DMS79 treated with DMSO at 0.1 percent for 48 hours (cell line): ENCODE measurements at regions not wholly inside any gene's neighbourhood (a gene's known extent, or its start where the extent isn't known, plus 50 kb on each side); places are given as distances from the start of the nearest gene placed in this dataset.

Experiments used
- DNase-seq: peaks from one replicate; lab custom pipeline; 2025; lab: John Stamatoyannopoulos, UW

- DNase-seq: no peak
Measured at GRCh38 chr17:77458202-77459017, 317.6 kb downstream of the SEC14L1 start.

- no peak for DNase-seq
Measured at GRCh38 chr17:77459018-77459755, 318.4 kb downstream of the SEC14L1 start.

DNA sequence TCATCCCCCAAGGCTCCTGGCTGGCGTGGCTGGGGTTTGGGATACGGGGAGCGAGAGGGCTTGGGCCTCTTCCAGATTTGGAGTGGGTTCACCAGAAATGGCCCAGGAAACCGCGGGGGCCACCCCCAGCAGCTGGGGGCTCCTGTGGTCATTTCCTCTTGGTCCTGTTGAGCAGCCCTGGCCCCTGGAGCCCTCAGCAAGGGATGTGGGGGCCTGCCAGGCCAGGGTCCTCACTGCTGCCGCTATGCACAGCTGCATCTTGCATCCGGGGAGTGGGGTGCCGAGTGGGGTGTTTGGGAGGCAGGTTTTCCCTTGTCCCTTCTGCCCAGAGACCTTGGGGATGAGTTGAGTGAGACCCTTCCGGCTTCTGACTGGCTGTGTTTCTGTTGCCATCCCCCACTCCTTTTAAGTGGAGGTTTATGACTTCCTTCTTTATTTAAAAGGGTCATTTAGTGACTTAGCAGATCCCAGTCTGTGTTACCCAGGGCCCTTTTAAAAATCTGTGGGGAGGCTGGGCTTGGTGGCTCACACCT lies 319.8 kb downstream of the SEC14L1 start:
- DNase-seq: no peak

DNA sequence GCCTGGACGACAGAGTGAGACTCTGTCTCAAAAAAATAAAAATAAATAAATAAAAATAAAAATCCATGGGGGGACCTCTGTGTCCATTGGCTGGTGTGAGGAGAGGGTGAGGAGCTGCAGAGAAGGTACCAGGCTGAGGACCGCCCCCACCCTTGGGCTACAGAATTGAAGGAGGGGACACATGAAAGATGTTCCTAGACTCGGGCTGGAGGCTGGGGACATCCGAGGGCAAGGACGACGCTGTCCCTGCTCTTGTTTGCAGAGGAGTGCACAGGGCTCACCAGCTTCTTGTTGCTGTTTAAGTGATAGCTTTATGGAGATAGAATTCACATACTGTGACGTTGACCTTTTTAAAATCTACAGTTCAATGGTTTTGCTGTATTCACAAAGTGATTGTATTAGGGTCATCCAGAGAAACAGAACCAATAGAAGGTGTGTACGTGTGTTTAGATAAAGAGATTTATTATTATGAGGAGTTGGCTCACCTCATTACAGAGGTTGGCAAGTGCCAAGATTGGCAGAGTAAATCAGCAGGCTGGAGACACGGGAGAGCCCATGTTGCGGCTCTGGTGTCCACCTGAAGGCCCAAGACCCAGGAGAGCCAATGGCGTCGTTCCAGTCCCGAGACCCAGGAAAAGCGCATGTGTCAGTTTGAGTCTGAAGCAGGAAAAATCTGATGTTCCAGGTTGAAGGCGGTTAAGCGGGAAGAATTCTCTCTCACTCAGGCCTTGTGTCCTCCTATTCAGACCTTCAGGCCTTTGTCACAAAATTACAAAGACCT lies 320.7 kb downstream of the SEC14L1 start:
- no peak for DNase-seq

DNA sequence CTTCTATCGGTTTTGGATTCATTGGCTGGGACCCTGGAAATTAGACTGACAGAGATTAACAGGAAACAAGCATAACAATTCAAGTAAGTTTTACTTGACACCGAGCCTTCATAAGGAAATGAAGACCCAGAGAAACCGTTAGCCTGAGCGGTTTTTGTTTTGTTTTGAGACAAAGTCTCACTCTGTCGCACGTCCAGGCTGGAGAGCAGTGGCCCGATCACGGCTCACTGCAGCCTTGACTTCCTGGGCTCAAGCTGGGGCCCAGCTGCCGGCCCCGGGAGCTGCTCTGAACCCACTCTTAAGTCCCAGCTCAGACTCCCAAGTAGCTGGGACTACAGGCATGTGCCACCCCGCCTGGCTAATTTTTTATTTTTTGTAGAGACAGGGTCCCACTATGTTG lies 321.3 kb downstream of the SEC14L1 start:
- DNase-seq: no peak

- DNase-seq: no peak
Measured at GRCh38 chr17:77462553-77463497, 322.1 kb downstream of the SEC14L1 start.

DNA sequence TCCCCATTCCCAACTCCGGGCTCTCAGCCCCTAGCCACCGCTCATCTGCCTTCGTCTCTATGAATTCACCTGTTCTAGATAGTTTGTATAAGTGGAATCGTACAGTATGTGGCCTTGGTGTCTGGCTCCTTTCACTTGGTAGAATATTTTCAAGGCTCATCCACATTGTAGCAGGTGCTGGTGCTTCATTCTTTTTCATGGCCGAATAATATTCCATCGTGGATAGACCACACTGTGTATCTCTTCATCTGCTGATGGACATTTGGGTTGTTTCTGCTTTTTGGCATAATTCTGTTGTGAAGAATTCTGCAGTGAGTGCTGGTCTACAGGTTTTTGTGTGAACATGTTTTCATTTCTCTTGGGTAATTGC lies 324.2 kb downstream of the SEC14L1 start:
- no peak for DNase-seq

- no peak for DNase-seq
Measured at GRCh38 chr17:77465358-77466041, 324.7 kb downstream of the SEC14L1 start.

DNA sequence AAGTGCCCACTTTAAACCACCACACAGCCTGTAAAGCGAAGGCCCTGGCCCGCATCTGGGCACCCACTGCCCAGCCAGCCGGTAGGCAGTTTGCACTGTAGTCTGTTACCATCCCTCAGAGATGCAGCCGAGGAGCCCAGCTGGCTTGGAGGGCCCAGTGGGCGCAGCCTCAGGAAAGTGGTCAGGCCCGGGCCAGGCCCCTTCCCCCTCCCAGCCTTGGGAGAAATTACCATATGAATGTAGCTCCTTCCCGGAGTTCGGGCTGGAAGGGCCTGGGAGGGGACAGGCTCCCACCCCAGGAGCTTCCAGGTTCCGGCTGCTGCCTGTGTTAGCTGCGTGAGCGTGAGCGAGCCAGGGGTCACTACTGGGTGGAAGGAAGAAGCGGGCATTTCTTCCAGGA lies 325.4 kb downstream of the SEC14L1 start:
- DNase-seq: no peak

DNA sequence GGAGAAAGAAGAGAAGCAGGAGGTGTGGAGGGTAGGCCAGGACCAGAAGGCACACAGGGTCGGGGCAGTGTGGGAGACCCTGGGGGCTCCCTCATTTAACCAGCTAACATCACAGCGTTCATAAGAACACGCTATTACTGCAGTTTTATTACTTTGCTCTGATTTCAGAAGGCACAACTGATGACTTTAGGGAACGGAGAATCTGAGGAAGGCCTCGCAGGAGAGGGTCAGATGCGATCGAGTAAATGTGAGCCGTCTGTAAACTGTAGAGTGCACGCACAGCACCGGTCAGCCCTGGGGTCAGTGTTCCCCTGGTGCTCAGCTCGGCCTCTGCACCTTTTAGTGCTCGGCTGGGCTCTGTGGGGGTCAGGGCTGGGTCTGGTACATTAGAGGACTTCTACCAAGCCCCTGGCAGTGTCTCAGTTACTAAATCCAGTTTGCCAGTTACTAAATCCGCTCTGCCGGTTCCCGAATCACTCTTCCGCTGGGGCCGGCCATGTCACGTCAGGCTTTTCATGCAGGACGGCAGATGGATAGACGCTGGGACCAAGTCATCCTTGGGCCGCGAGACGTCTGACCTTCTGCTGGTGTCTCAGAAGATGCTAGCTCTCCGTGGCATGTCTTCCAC lies 325.9 kb downstream of the SEC14L1 start:
- no peak for DNase-seq

DNA sequence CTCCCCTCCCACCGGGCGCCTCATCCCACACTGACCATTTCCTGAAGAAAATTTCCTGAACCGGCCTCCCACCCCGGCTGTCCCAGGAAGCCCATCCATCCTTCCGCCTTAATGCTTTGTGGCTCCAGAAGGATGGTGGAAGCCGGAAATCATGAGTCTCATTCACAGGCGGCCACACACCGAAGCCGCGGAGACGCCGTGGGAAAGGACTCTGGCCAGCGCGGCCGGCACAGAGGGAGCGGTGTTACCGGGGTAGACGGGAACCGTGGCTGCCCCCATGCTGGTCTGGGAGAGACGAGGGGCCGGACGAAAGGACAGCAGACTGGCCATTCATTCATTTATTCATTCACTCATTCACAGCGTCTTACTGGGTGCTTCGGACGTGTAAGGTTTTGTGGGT lies 326.8 kb downstream of the SEC14L1 start:
- no peak for DNase-seq

- DNase-seq: no peak
Measured at GRCh38 chr17:77468897-77469296, 328.1 kb downstream of the SEC14L1 start.

GRCh38 chr17:77470330-77470786 lies 329.6 kb downstream of the SEC14L1 start:
- no peak for DNase-seq

- no peak for DNase-seq
Measured at GRCh38 chr17:77470800-77471733, 330.3 kb downstream of the SEC14L1 start.

DNA sequence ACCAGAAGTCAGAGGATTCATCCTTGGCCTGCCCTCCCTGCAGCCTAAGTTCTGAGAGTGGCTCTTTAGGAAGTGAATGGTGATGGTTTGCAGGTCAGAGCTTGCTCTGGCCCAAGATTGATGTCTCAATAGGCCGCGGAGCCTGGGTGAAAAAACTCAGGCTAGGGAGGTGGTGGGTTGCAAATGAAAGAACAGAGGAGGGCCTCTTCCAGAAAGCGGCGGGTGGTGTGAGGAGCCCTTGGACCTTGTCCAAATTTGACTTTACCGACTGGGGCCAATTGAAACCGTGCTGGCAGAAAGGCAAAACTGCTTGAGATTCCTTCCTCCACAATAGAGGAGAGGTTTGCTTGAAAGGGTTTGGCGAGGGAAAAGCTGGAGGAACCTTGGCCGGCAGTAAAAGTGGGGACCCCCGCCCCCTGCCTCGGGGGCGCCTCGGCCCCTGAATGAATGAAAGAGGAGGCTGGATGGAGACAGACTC lies 331.3 kb downstream of the SEC14L1 start:
- peak; percentile 95 for DNase-seq

DNA sequence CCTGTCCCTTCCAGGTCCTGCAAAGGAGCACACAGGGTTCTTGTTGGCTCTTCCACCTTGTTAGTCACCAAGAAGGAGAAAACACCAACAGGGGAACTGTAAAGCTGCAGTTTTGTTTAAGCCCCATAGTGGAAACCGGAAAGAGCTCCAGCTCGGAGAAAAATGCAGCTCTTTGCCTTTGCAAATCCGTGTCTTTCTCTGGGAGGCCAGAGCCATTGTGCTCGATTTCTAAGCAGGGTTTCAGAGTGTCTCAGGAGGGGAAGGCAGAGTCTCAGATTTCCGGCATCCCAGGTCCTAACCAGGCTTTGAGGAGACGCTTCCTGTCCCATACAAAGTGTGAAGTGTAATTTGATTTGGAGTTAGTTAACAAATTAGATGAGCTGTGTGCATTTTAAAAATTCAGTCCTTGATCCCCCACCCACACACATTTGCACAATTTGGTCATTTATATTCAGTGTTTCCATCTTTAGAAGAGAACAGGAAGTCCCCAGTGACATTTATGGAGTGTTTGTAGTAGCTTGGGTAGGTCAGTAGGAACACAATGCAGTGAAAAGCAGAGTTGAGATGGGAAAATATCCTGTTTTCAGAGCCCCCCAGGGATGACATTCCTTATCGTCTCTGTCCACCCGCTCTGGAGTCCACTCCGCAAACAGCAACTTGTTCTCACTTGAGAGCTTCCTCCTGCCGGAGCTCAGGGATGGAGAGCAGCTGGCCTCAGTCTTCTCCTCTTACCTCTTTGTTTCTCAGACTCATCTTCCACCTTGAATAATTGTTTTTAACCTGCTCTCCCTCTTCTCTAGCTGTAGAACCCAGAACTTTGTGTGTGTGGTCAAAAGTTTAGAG lies 331.9 kb downstream of the SEC14L1 start:
- peak; percentile 65 for DNase-seq

- DNase-seq: no peak
Measured at GRCh38 chr17:77473615-77474226, 333.0 kb downstream of the SEC14L1 start.
